SW480 (cell line): ENCODE measurements at regions not wholly inside any gene's neighbourhood (a gene's known extent, or its start where the extent isn't known, plus 50 kb on each side); places are given as distances from the start of the nearest gene placed in this dataset.
"Not testable (repeated sequence)": the region's sequence is repeated elsewhere in the genome, so short reads cannot be mapped to it uniquely, and the experiment has no call there.

Experiments
- DNase-seq: peaks from one replicate; pipeline ENCODE4 v3.0.0-alpha.2; 2016; ENCODE audit warnings: low spot score

DNA sequence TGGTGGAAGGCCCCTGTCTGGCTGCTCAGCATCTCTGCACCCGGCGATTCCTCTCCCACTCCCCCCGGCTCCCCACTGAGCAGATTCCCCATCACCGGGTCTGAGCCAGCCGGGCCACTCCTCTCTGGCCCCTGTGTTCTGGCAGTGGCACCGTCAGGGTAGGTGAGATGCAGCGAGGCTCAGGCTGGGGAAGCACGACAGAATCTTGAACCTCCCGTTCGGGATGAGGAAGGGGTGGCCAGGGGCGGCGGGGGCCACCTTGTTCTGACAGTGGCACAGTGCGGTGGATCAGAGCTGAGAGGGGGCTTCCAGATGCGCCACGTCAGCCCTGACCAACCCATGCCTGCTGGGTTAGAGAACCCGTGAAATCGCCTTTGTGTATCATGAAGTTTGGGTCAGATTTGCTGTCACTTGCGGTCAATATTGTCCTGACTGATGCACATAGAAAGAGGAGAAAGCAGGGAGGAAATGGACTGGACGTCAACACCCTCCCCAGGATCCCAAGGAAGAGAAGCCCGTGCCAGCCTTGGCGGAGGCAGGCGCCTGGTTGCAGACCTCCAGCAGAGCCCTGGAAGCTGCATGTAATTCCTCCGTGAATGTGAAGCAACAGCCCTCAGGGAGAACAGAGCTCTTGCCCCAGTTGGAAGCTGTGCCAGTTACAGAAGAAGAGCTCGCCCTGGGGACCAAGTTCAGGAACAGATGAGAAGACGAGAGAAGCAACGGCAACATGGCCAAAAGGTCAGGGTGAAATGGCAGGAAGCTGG is 137.1 kb upstream of the SFSWAP start:
- no peak for DNase-seq

DNA sequence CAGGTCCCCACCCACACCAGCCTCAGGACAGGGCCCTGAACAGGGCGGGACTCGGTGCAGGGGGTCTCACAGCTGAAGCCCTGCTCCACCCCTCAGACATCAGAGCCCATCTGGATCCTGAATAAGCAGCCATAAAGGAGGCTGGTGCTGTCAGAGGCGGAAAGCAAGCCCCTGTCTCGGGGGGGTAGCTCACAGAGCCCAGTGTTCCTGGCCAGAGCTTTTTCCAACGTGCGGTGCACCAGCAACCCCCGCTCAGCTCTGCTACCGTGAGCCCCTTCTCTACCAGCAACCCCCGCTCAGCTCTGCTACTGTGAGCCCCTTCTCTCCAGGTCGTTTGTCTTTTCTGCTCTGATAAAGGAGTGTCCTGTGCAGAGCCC is 136.5 kb upstream of the SFSWAP start:
- DNase-seq: no peak

DNA sequence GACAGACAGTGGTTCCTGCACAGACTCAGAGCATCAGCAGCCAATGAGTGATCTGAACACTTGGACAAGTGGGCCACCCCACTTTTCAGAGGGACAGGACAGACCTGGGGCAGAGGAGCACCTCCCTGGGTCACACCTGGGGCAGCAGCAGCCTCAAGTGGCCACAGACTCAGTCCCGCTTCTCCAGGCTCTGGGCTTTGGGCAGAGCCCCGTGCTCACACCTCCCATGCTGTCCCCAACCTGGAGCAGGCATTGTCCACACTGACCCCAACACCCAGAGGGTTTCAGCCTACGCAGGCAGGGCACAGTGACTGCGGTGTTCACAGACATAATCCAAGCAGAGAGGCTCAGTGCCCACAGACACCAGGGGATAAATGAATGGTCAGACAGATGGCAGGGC is 135.5 kb upstream of the SFSWAP start:
- no peak for DNase-seq

DNA sequence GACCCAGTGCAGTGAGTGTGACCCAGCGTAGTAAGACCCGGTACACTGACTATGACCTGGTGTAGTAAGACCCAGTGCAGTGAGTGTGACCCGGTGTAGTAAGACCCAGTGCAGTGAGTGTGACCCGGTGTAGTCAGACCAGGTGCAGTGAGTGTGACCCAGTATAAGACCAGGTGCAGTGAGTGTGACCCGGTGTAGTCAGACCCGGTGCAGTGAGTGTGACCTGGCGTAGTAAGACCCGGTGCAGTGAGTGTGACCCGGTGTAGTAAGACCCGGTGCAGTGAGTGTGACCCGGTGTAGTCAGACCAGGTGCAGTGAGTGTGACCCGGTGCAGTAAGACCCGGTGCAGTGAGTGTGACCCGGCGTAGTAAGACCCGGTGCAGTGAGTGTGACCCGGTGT is 134.2 kb upstream of the SFSWAP start:
- not testable (repeated sequence) for DNase-seq

DNA sequence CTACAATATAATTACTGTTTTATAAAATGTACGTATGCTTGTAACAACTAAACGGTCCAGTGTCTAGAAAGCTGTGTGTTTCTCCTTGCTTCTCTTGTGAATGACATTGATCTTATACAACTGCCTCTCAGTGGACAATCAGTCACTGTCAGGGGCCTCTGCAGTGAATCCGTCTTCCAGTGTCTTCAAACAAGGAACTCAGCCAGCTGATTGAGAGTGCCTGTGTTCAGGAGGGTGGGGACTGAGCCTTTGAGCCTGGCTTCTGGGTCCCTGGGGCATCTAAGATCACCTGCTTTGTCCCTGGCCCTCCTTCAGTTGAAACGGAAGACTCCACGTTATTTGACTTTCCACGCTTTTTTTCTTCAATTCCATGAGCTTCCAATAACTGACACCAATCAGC is 133.1 kb upstream of the SFSWAP start:
- DNase-seq: no peak

DNA sequence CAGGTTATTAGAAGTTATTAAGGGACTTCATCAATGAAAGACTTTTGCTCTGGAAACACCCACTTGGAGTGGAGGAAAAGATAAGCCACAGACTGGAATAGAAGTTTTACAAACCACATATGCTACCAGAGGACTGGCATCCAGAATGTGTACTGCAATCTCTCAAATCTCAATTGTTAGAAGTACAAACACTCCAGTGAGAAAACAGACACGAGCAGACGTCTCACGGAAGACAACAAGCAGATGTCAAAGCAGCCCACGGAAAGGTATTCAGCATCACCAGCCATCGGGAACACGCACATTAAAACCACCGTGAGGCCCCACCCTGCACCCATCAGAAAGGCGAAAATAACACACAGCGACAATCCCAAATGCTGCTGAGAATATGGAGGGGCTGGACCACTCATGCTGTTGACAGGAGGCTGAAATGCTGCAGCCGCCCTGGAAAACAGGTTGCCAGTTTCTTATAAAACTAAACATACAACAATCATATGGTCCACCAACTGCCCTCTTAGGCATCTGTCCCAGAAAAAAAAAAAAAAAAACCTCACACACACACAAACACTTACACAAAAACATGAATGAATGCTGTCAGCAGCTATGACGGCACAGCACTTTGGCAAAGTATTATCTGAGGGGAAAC is 131.9 kb upstream of the SFSWAP start:
- no peak for DNase-seq

DNA sequence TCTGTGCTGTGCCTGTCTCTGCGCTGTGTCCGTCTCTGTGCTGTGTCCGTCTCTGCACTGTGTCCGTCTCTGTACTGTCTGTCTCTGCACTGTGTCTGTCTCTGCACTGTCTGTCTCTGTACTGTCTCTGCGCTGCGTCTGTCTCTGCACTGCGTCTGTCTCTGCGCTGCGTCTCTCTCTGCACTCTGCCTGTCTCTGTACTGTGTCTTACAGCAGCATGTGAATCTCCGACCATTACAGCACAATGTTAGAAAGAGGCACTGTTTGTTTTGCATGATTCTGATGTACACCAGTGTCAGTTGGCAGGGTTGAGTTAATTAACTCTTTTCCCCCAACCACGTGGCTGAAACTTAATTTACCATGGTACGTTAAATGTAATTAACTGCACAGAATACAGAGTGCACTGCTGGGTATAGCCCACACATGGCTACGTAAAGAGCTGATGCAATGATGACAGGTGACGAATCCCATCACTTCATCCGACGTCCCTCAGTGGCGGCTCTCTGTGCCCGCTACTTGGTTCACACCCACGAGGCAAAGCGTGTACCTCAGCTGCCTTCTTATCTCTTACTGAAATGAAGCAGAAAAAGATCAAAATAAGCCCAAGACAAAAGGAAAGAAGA is 127.7 kb upstream of the SFSWAP start:
- DNase-seq: no peak

DNA sequence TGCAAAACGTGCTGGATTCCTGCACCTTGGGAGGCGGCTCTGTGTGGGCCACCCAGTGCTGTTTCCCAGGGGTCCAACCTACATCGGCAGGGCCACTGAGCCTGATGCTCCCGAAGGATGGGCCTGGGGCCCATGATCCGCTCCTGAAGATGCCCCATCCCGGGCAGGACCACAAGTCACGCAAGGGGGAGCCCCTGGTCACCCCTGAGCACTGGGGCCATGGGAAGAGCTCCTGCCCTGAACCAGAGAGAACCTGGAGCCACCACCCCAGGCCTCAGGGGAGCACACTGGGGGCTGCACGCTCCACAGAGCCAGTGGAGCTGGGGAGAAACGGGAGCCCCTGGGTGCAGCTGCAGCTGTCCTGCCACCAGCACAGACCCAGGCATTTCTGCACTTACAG is 124.6 kb upstream of the SFSWAP start:
- DNase-seq: no peak

DNA sequence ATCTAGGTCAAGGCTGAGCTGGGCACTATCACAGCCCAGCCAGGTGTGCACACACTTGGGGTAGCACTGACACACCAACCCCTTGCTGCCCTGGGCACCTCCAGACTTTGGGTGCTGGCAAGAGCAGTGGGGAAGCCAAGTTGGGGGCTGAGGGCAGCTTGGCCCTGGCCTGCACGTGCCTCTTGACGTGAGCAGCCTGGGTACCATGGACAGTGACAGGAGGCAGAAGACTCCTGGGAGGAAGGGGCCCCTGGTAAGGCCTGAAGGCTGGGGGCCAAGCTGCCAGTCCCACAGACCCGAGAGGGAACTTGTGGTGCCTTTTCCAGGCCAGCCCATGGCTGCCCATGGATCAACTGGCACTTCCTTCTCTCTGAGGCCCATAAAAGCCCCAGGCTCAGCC is 124.1 kb upstream of the SFSWAP start:
- no peak for DNase-seq

DNA sequence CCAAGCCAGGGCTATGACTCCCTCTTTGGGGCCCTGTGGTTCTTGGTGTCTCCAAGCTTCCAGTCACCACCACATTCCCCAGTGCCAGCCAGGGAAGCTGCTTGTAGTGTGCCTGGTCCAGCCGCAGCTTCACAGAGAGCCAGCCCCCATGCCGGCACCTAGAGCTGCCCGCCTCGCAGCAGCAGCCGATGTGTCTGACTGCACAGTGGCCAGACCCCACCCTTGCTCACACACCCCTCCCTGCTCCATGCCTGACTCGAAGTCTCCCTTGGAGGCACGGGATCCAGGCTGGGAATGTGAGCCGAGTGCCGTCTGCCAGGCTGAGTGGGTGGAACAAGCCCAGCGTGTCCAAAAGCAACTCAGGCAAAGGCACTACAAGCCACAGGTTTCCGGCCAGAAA is 123.3 kb upstream of the SFSWAP start:
- DNase-seq: no peak

DNA sequence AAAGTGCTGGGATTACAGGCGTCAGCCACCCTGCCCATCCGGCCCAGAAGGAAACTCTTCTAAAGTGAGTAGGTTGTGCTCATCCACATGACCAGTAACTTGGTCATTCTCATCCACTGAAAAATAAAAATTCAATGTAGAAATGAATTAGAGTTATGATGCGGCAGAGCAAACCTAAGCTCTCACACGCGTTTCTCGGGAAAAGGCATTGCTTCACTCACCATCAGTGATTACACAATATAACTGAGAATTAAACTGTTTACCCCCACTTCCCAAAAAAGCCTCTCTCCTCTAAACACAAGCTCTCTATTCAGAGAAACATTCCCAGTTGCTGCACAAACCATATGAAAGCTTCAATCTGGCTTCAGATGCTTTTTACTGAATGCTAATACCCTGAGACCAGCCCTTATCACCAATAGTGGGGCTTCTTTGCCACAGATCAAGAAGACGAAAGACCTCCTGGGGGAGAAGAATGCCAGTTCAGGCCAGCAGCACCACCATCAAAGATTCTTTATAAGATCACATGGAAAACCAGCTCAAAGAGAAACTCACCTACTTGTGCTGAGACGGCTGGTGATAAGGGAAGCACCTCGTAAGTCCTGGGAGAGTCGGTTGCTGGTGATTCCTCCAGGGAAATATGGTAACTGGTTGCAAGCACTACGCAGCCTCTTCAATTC is 121.5 kb upstream of the SFSWAP start:
- no peak for DNase-seq

DNA sequence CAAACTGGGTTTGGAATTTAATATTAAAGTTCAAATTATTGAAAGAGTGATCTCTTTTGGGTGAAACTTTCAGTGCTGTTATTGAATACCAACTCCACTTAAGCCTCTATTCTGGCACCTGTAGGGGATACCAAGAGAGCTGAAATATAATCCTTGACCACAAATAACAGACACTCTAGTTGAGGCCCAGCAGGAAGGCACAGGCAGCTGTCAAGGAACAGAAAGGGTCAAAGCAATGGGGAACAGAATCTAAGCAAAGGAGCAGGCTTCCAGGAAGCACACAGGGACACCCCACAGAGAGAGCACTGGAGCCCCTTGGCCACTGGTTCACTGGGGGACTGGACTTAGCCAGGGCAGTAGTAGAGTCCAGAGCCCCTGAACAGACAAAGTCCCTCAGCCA is 120.9 kb upstream of the SFSWAP start:
- DNase-seq: no peak

DNA sequence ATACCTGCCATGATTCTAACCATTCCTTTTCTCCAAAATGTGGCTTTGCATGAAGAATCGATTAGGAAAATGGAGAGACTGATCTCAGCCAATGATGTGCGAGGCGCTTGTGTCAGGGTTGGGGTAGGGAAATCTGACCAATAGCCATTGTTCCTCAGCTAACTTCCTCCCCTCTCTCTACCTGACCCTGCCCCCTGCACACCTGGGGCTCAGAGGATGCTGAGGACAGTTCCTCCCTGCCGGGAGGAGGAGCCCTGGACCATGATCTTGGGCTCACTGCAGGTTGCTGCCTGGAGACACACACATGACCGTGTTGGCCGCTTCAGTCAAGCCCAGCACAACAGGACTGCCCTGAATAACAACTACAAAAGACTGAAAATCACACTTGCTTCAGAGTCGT is 119.8 kb upstream of the SFSWAP start:
- DNase-seq: no peak

DNA sequence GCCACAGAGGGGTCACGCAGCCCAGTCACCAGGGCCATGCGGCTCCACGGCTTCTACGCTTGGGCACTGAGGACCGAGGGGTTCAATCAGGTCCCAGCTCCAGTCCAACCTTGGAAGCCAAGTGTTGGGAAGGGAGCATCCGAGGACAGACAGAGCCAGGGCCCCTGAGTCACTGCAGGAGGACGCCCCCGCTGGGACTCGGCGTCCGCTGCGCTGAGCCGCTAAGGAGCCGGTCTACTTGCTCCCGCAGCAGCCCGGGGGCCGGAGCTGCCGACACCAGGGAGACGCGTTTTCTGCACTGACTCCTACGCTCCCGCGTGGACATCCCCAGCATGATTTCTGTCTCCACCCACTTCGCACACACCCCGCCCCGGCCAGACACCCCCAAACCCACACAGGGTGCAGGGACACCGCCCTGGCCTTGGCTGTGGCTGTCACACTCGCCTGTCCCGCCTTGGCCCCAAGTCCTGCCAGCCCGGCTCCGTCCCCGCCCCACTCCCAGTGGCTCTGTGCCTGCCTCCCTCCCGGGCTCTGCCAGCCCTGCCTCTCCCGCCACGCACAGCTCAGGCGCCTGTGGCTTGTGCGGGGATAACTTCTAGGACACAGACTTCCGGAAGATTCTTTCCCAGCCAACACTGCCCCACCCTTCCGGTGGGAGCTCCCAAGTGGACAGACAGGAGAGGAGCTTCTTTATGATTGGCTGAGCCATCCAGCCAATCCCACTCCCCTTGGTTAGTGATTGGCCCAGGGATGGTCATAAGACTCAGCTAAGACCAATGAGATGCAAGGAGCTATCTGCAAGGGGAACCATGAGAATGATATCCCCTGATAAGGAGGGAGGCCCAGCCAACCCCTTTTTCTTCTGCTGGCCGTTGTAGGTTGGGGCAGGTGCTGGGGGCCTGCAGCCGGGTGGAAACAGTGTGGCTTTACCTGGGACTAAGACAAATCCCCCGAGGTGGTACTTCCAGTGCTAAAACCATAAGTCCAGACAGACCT is 118.9 kb upstream of the SFSWAP start:
- no peak for DNase-seq

DNA sequence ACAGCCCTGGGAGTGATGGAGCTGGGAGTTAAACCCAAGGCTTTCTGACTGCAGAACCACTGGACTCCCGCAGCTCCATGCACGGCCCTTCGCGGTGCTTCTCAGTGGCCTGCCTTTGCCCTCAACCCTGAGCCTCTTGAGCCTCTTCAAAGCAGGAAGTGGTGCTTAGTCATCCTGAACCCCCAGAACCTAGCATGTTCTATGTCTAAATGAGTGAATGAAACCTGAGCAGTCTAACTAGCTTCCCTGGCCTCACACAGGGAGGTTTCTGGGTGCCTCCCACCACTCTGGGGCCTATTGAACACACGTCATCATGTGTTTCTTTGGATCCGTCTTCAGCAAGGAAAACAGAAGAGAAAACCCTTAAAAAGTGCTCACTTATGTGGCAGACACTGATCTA is 117.9 kb upstream of the SFSWAP start:
- no peak for DNase-seq

DNA sequence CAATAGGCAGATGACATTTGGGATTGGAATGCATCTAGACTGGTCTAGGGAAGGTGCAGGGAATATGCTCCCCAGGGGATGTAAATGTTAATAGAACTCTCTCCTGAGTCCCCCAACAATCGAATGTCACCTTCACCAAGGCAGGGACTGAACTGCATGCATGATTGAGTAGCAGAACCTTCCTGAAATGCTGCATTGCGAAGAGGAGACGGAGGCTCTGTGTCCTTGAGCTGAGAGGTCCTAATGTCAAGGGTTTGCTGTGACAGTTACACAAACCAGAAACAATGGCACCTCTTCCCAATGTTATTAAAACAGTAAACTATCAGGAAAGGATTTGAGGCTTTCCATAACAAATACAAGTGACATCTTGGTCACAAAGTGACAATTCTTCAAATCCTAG is 117.5 kb upstream of the SFSWAP start:
- no peak for DNase-seq

DNA sequence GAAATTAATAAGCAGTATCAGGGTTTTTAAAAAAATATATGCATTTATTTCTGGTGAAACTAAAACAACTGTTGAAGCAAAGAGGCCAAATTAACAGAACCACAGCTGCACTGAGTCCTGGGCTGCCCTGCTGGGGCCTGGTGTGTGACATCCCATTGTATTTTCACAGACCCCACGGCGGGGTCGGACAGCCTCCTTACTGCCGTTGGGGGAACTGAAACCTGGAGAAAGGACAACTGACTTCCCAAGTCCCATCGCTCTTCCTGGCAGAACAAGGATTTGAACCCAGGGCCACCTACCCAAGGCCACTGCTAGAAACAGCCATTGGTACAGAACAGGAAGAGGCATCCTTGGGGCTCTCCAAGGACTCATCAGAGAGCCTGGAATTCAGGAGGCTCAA is 114.8 kb upstream of the SFSWAP start:
- DNase-seq: no peak

DNA sequence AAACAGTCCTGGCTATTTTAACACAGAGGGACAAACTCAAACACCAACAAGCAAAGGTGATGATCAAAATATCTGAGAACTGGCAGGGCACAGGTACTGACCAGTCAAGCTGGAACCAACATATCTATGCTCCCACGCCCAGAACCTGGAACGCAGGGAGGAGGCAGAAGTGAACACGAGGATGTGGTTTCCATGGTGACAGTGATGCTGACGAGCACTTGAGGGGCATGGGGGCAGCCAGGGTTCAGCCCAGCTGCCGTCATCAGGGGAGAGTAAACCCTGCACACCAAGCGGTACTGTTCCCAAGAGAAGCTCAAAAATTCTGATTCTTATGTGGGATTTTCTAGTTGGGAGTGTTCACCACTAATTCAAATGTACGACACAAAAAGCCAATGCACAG is 113.6 kb upstream of the SFSWAP start:
- no peak for DNase-seq

DNA sequence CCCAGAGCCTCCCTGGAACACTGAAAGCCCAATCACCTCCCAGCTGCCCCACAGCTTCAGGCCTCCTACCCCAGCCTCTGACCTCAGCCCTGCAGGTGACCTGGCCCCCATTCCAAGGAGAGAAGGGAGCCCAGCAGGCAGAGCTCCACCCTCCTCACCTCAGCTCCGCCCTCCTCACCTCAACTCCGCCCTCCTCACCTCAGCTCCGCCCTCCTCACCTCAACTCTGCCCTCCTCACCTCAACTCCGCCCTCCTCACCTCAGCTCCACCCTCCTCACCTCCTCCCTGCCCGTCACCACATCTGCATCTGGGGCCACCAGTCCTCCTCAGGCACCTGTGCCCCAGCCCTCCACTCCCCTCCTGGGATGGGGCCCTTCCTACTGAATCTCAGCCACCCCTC is 112.2 kb upstream of the SFSWAP start:
- no peak for DNase-seq

DNA sequence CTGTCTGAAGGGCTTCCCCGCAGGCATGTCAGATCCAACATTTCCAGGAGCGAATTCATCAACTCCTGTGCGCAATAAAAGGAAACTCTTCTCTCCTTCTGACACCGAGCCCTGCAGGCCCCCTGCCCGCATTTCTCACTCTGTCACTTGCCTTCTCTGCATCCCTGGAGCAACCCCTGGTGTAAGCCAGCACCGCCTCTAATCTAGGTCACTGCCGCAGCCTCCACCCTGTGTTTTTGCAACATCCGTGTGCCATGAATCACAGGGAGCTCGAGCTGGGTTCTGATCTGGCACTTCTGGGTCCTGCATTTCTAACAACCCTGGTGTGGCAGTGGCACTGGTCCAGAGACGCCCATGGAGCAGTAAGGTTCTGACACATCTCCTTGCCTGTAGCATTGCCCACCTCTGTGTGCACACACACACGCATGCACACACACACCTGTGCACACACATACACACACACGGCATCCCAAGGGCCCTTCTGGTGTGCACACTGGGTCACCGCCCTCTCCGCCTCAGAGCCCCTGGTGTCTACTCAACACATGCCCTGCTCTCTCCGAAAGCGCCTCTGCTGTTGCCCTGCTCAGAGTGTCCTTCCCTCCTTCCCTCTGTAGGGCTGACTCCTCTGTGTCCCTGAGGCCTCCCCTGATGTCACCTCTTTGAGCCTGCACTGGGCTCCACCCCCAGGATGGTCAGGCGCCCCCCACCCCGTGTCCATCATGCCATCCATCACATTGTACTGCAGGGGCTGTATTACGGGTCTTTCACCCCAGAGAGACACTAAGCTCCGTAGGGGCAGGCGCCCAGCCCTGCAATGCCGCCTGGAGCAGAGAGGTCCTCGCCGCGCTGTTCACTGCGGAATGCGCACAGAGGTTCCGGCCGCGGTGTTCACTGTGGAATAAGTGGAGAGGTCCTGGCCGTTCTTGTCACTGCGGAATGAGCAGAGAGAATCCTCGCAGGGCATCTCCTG is 111.4 kb upstream of the SFSWAP start:
- no peak for DNase-seq

DNA sequence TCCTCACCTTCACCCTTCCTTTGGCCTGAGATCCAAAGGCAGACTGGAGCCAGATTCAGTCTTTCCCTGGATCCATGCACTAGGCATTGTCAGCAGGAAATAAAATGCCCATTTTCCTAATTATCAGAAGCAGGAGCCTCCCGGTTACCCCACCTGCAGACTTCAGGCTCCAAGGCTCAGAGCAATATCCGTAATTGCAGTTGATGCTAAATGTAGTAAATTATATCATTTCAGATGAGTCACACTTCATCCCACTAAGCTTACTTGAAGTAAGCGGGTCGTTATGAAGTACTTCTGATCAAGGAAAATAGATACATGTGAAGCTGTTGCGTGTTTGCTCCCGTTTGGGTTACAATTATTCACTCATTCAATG is 110.7 kb upstream of the SFSWAP start:
- no peak for DNase-seq
